HepG2 (cell line): ENCODE measurements at regions not wholly inside any gene's neighbourhood (a gene's known extent, or its start where the extent isn't known, plus 50 kb on each side); places are given as distances from the start of the nearest gene placed in this dataset.

Experiments
- ATAC-seq: fragments of 200-7000 bp; cut with Tn5 transposase; 3 replicates; pipeline ENCODE4 v1.9.1; 2020; ENCODE audit warnings: mild to moderate bottlenecking, moderate library complexity
- BruUV-seq: library from RNA; stranded (reverse); fragments of 400-500 nt; replicated peaks from 2 replicates; lab custom pipeline; 2021; lab: Mats Ljungman, UMichigan
- CTCF ChIA-PET: fragments of 300-600 bp; formaldehyde crosslinking; extraction: SDS; loops from one replicate; lab custom pipeline; 2021; ENCODE audit warnings: low total read pairs, inconsistent platforms, low intra/inter-chr PET ratio; lab: Yijun Ruan, JAX
- POLR2A ChIA-PET: fragments of 350-600 bp; sonication (Branson Sonifier 250); formaldehyde crosslinking; loops from one replicate; lab custom pipeline; 2020; ENCODE audit warnings: antibody characterized with exemption, inconsistent platforms; lab: Yijun Ruan, JAX
- DNase-seq: peaks from one replicate; pipeline ENCODE4 v3.0.0-alpha.2; 2015; ENCODE audit warnings: low spot score
- FAIRE-seq: peaks from 3 replicates; lab custom pipeline; 2011; peaks lifted over from hg19 to GRCh38; lab: Jason Lieb, UNC
- H2AFZ ChIP-seq: one replicate; pipeline ENCODE4 v1.6.1; 2011; ENCODE audit warnings: low read length, inconsistent platforms
- H3K27ac ChIP-seq: fragments of 300-600 bp; 3 replicates; pipeline ENCODE4 v1.8.0; 2011; ENCODE audit warnings: mixed run types, mild to moderate bottlenecking, mixed read lengths, low read length, inconsistent platforms; ENCODE audit not compliant: insufficient read depth; ENCODE audit errors: extremely low read length
- H3K27me3 ChIP-seq, 2 experiments: fragments of 200-600 bp in 1 of 2; 2 replicates in 1 of 2; 3 replicates in 1 of 2; pipeline versions ENCODE4 v1.6.0 to v1.8.0; 2011; ENCODE audit warnings: low read length in 2 of 2, mild to moderate bottlenecking in 2 of 2, moderate library complexity in 2 of 2, inconsistent platforms in 1 of 2; ENCODE audit not compliant: insufficient read depth in 2 of 2, control insufficient read depth in 1 of 2
- H3K36me3 ChIP-seq, 2 experiments: fragments of 200-600 bp in 1 of 2; replicated peaks in 1 of 2; 2 replicates in 1 of 2; 3 replicates in 1 of 2; pipeline versions ENCODE4 v1.5.1 to v1.8.0; 2011; ENCODE audit warnings: low read length in 2 of 2, inconsistent platforms in 1 of 2; ENCODE audit not compliant: insufficient read depth in 2 of 2, control insufficient read depth in 1 of 2
- H3K4me1 ChIP-seq: 2 replicates; pipeline ENCODE4 v1.5.1; 2012; ENCODE audit warnings: low read length, inconsistent platforms; ENCODE audit not compliant: insufficient read depth
- H3K4me2 ChIP-seq: 2 replicates; pipeline ENCODE4 v1.6.0; 2011; ENCODE audit warnings: low read depth, low read length, inconsistent platforms
- H3K4me3 ChIP-seq, 3 experiments: fragments of 200-600 bp in 1 of 3; sonication (generic), shearing (Covaris generic) in 1 of 3; replicated peaks in 1 of 3; 2 replicates each; pipeline ENCODE4 v1.5.1; 2011 to 2016; ENCODE audit warnings: low read length in 3 of 3, inconsistent platforms in 2 of 3, low read depth in 2 of 3, mild to moderate bottlenecking in 2 of 3, control low read depth in 1 of 3, mixed read lengths in 1 of 3; ENCODE audit not compliant: insufficient read depth in 1 of 3
- H3K79me2 ChIP-seq: one replicate; pipeline ENCODE4 v1.6.1; 2011; ENCODE audit warnings: low read length, inconsistent platforms; ENCODE audit not compliant: insufficient read depth
- H3K9ac ChIP-seq: 2 replicates; pipeline ENCODE4 v1.6.0; 2011; ENCODE audit warnings: mild to moderate bottlenecking, low read depth, low read length, inconsistent platforms; ENCODE audit not compliant: insufficient read depth
- H3K9me3 ChIP-seq: 2 replicates; pipeline ENCODE4 v1.5.1; 2012; ENCODE audit warnings: mild to moderate bottlenecking, low read length
- H4K20me1 ChIP-seq: 2 replicates; pipeline ENCODE4 v1.6.0; 2011; ENCODE audit warnings: inconsistent platforms, mild to moderate bottlenecking, low read length, moderate library complexity; ENCODE audit not compliant: insufficient read depth
- ARID2 ChIP-seq: sonication (generic); formaldehyde crosslinking; IDR thresholded peaks from 2 replicates; pipeline ENCODE4 v1.8.1; 2022; ENCODE audit warnings: mild to moderate bottlenecking, missing genetic modification reagents, borderline replicate concordance
- CREM ChIP-seq, 2 experiments: sonication (generic) in 1 of 2; formaldehyde crosslinking in 1 of 2; IDR thresholded peaks; 2 replicates each; pipeline versions ENCODE4 v1.4.0 to v1.6.1; 2016 to 2020; ENCODE audit warnings: antibody characterized with exemption in 1 of 2, mild to moderate bottlenecking in 1 of 2, missing genetic modification reagents in 1 of 2
- ETV5 ChIP-seq: IDR thresholded peaks from 2 replicates; pipeline ENCODE4 v1.6.1; 2018; ENCODE audit warnings: missing biosample characterization, missing genetic modification reagents, inconsistent platforms, borderline replicate concordance
- KMT2A ChIP-seq: sonication (generic); formaldehyde crosslinking; IDR thresholded peaks from 2 replicates; pipeline ENCODE4 v1.4.0; 2020; ENCODE audit warnings: missing genetic modification reagents
- NFIC ChIP-seq: IDR thresholded peaks from 2 replicates; pipeline ENCODE4 v1.6.1; 2012; ENCODE audit warnings: mild to moderate bottlenecking, low read length, inconsistent platforms
- NFKBIZ ChIP-seq: IDR thresholded peaks from 2 replicates; pipeline ENCODE4 v1.6.1; 2018; ENCODE audit warnings: missing genetic modification reagents, missing compliant biosample characterization
- PHF21A ChIP-seq: sonication (generic); formaldehyde crosslinking; IDR thresholded peaks from 2 replicates; pipeline ENCODE4 v1.5.0; 2020; ENCODE audit warnings: mild to moderate bottlenecking, missing genetic modification reagents
- SMC3 ChIP-seq: IDR thresholded peaks from 2 replicates; pipeline ENCODE4 v1.6.1; 2011; ENCODE audit warnings: low read length, improper control_type of control experiment
- SP1 ChIP-seq, 2 experiments: fragments of 450-650 bp in 1 of 2; sonication (generic) in 1 of 2; formaldehyde crosslinking in 1 of 2; IDR thresholded peaks; 2 replicates each; pipeline versions ENCODE4 v1.4.0 to v1.6.1; 2016 to 2020; ENCODE audit warnings: missing genetic modification reagents in 1 of 2
- ZC3H13 ChIP-seq: sonication (generic); formaldehyde crosslinking; IDR thresholded peaks from 2 replicates; pipeline ENCODE4 v1.8.1; 2023; ENCODE audit warnings: mild to moderate bottlenecking, missing genetic modification reagents, moderate library complexity
- ZNF232 ChIP-seq: sonication (generic); formaldehyde crosslinking; IDR thresholded peaks from 2 replicates; pipeline ENCODE4 v1.4.0; 2020; ENCODE audit warnings: missing genetic modification reagents, borderline replicate concordance
- ZNF354B ChIP-seq: sonication (generic); formaldehyde crosslinking; IDR thresholded peaks from 2 replicates; pipeline ENCODE4 v1.8.0; 2022; ENCODE audit warnings: mild to moderate bottlenecking, missing genetic modification reagents
- ZSCAN9 ChIP-seq: IDR thresholded peaks from 2 replicates; pipeline ENCODE4 v1.6.1; 2016; ENCODE audit warnings: borderline replicate concordance
- WGBS: methylation state at CpG from one replicate; pipeline ENCODE4 v1.1.6; 2017; ENCODE audit warnings: low lambda C conversion rate; 5-methylcytosine and 5-hydroxymethylcytosine counted together
- in situ Hi-C: cut with HindIII; loops from 2 replicates; pipeline ENCODE4 v1.10.0; 2017; ENCODE audit warnings: low pct_unique_long_range_greater_than_20kb; ENCODE audit not compliant: extremely low pct_ligation_motif_present
- intact Hi-C: fragments of 100-400 bp; cut with micrococcal nuclease; formaldehyde crosslinking; loops from one replicate; pipeline ENCODE4 v1.10.0; 2022; ENCODE audit not compliant: unreplicated experiment
- TF ChIP-seq, protein P1 (sequence below): sonication (generic); IDR thresholded peaks from 2 replicates; pipeline ENCODE4 v1.6.1; 2016; ENCODE audit warnings: low read depth, borderline replicate concordance
- TF ChIP-seq, protein P2 (sequence below): sonication (generic); formaldehyde crosslinking; IDR thresholded peaks from 2 replicates; pipeline ENCODE4 v1.5.1; 2020; ENCODE audit warnings: mild to moderate bottlenecking, missing genetic modification reagents, borderline replicate concordance
- TF ChIP-seq, protein P3 (sequence below): sonication (generic); formaldehyde crosslinking; IDR thresholded peaks from 2 replicates; pipeline ENCODE4 v1.4.0; 2020; ENCODE audit warnings: mild to moderate bottlenecking, missing genetic modification reagents
- TF ChIP-seq, protein P4 (sequence below): sonication (generic); formaldehyde crosslinking; IDR thresholded peaks from 2 replicates; pipeline ENCODE4; 2020; ENCODE audit warnings: missing genetic modification reagents, mild to moderate bottlenecking, borderline replicate concordance
- TF ChIP-seq, protein P5 (sequence below): sonication (generic); formaldehyde crosslinking; conservative IDR thresholded peaks from 2 replicates; pipeline ENCODE4 v1.8.0; 2022; ENCODE audit warnings: low read depth, missing genetic modification reagents
- TF ChIP-seq, protein P6 (sequence below): sonication (generic); formaldehyde crosslinking; IDR thresholded peaks from 2 replicates; pipeline ENCODE4 v1.8.1; 2023; ENCODE audit warnings: missing genetic modification reagents, mild to moderate bottlenecking, borderline replicate concordance

DNA sequence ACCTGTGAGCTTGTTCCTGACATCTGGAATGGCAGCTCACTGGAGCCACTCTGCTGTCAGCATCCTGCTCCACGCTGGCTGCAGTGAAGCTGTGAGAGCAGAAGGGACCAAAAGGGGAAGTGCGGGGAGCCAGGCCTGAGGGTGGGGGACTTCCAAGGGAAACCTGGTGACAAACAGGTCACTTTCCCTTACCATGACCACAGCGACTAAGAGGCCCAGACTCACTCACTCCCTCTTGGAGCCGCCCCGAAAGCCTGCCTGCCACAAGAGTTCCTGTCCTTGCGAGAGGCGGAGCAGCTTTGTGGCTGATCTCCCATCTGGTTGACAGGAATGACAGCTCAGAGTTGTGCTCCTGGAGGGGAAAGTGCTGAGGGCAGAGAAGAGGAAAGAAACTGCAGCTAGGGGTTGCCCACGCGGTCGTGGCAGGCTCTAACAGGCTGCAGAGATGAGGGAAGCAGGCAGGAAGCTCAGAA, 183.8 kb upstream of the NTM start:
- Histone ChIP-seq H4K20me1 (no peaks in the 10 kb centered on the region), H3K4me2 (no peak overlapping the region), H3K4me3 (no peak overlapping the region), H2AFZ (no peak overlapping the region), H3K36me3 (no peaks in the 10 kb centered on the region), H3K27me3 (no peaks in the 10 kb centered on the region), H3K9ac (no peak overlapping the region), H3K9me3 (no peaks in the 10 kb centered on the region), H3K27ac (no peak overlapping the region), H3K79me2 (no peaks in the 10 kb centered on the region), H3K4me1 (no peaks in the 10 kb centered on the region)
- in situ Hi-C loops, result no loop called here
- FAIRE-seq (no peak), DNase-seq (no peak), ATAC-seq (peak; percentile 22; the same call in 1 of the 3 replicates)
- intact Hi-C loops, result no loop called here
- ChIA-PET CTCF (no interaction called here), POLR2A (no interaction called here)
- no TSS peak for BruUV-seq
- 0% methylated on average over 4 of the region's 10 CpGs for WGBS
- TF ChIP-seq ZSCAN9 (no peak), ZC3H13 (CRISPR knock-in tag) (no peak), NFKBIZ (CRISPR knock-in tag) (no peak), ZNF354B (CRISPR knock-in tag) (no peak), ZNF232 (CRISPR knock-in tag) (no peak), KMT2A (CRISPR knock-in tag) (no peak), SMC3 (no peak), CREM (IDR thresholded peaks at IDR 0.05) (no peak), CREM (CRISPR knock-in tag; IDR thresholded peaks at IDR 0.05) (no peak), ETV5 (CRISPR knock-in tag) (no peak), SP1 (IDR thresholded peaks at IDR 0.05) (no peak), SP1 (CRISPR knock-in tag; IDR thresholded peaks at IDR 0.05) (no peak), NFIC (no peak), ARID2 (no peak), PHF21A (CRISPR knock-in tag) (no peak)
- TF ChIP-seq, protein P1, sequence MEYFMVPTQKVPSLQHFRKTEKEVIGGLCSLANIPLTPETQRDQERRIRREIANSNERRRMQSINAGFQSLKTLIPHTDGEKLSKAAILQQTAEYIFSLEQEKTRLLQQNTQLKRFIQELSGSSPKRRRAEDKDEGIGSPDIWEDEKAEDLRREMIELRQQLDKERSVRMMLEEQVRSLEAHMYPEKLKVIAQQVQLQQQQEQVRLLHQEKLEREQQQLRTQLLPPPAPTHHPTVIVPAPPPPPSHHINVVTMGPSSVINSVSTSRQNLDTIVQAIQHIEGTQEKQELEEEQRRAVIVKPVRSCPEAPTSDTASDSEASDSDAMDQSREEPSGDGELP, result no peak
- TF ChIP-seq, protein P2, sequence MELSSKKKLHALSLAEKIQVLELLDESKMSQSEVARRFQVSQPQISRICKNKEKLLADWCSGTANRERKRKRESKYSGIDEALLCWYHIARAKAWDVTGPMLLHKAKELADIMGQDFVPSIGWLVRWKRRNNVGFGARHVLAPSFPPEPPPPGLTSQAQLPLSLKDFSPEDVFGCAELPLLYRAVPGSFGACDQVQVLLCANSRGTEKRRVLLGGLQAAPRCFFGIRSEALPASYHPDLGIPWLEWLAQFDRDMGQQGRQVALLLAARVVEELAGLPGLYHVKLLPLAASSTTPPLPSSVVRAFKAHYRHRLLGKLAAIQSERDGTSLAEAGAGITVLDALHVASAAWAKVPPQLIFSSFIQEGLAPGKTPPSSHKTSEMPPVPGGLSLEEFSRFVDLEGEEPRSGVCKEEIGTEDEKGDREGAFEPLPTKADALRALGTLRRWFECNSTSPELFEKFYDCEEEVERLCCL (CRISPR knock-in tag), result no peak
- TF ChIP-seq, protein P3, sequence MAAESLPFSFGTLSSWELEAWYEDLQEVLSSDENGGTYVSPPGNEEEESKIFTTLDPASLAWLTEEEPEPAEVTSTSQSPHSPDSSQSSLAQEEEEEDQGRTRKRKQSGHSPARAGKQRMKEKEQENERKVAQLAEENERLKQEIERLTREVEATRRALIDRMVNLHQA, result no peak
- TF ChIP-seq, protein P4, sequence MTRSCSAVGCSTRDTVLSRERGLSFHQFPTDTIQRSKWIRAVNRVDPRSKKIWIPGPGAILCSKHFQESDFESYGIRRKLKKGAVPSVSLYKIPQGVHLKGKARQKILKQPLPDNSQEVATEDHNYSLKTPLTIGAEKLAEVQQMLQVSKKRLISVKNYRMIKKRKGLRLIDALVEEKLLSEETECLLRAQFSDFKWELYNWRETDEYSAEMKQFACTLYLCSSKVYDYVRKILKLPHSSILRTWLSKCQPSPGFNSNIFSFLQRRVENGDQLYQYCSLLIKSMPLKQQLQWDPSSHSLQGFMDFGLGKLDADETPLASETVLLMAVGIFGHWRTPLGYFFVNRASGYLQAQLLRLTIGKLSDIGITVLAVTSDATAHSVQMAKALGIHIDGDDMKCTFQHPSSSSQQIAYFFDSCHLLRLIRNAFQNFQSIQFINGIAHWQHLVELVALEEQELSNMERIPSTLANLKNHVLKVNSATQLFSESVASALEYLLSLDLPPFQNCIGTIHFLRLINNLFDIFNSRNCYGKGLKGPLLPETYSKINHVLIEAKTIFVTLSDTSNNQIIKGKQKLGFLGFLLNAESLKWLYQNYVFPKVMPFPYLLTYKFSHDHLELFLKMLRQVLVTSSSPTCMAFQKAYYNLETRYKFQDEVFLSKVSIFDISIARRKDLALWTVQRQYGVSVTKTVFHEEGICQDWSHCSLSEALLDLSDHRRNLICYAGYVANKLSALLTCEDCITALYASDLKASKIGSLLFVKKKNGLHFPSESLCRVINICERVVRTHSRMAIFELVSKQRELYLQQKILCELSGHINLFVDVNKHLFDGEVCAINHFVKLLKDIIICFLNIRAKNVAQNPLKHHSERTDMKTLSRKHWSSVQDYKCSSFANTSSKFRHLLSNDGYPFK (CRISPR knock-in tag), result no peak
- TF ChIP-seq, protein P5, sequence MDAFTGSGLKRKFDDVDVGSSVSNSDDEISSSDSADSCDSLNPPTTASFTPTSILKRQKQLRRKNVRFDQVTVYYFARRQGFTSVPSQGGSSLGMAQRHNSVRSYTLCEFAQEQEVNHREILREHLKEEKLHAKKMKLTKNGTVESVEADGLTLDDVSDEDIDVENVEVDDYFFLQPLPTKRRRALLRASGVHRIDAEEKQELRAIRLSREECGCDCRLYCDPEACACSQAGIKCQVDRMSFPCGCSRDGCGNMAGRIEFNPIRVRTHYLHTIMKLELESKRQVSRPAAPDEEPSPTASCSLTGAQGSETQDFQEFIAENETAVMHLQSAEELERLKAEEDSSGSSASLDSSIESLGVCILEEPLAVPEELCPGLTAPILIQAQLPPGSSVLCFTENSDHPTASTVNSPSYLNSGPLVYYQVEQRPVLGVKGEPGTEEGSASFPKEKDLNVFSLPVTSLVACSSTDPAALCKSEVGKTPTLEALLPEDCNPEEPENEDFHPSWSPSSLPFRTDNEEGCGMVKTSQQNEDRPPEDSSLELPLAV, result no peak
- TF ChIP-seq, protein P6, sequence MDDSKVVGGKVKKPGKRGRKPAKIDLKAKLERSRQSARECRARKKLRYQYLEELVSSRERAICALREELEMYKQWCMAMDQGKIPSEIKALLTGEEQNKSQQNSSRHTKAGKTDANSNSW (CRISPR knock-in tag), result no peak
